Endodermal cell (in vitro differentiated cells): ENCODE measurements at regions not wholly inside any gene's neighbourhood (a gene's known extent, or its start where the extent isn't known, plus 50 kb on each side); places are given as distances from the start of the nearest gene placed in this dataset.

ENCODE experiments used
- DNase-seq: peaks from one replicate; pipeline ENCODE4 v3.0.0-alpha.2; 2017
- H3K27ac ChIP-seq: 2 replicates; pipeline ENCODE4 v1.5.1; 2013; ENCODE audit warnings: mild to moderate bottlenecking, low read depth, low read length, moderate library complexity
- H3K27me3 ChIP-seq: 2 replicates; pipeline ENCODE4 v1.6.1; 2013; ENCODE audit warnings: mild to moderate bottlenecking, low read length, moderate library complexity; ENCODE audit not compliant: insufficient read depth, control insufficient read depth, poor library complexity, severe bottlenecking
- H3K36me3 ChIP-seq: 2 replicates; pipeline ENCODE4 v1.7.0; 2013; ENCODE audit warnings: mild to moderate bottlenecking, low read length, moderate library complexity; ENCODE audit not compliant: control insufficient read depth, insufficient read depth
- H3K4me1 ChIP-seq: one replicate; pipeline ENCODE4 v1.7.0; 2013; ENCODE audit warnings: low read length; ENCODE audit not compliant: control insufficient read depth, insufficient read depth
- H3K4me3 ChIP-seq: 2 replicates; pipeline ENCODE4 v1.5.1; 2013; ENCODE audit warnings: mild to moderate bottlenecking, low read length, moderate library complexity
- H3K9ac ChIP-seq: 2 replicates; pipeline ENCODE4 v1.6.1; 2013; ENCODE audit warnings: mild to moderate bottlenecking, low read length, moderate library complexity; ENCODE audit not compliant: poor library complexity, severe bottlenecking; ENCODE audit errors: extremely low read depth
- H3K9me3 ChIP-seq: 2 replicates; pipeline ENCODE4 v1.6.1; 2013; ENCODE audit warnings: mild to moderate bottlenecking, low read length, moderate library complexity; ENCODE audit not compliant: control insufficient read depth
- H3K27ac Mint-ChIP-seq: 2 replicates; pipeline ENCODE4 v1.8.0; 2020; ENCODE audit warnings: mixed read lengths
- H3K27me3 Mint-ChIP-seq: 2 replicates; pipeline ENCODE4 v1.8.0; 2021; ENCODE audit warnings: mild to moderate bottlenecking, mixed read lengths; ENCODE audit not compliant: insufficient read depth
- H3K36me3 Mint-ChIP-seq: 2 replicates; pipeline ENCODE4 v1.8.0; 2020; ENCODE audit warnings: low read depth, mixed read lengths
- H3K4me1 Mint-ChIP-seq: 2 replicates; pipeline ENCODE4 v1.8.0; 2020; ENCODE audit warnings: mixed read lengths
- H3K4me3 Mint-ChIP-seq: 2 replicates; pipeline ENCODE4 v1.8.0; 2020; ENCODE audit warnings: mild to moderate bottlenecking, moderate library complexity, mixed read lengths
- H3K9me3 Mint-ChIP-seq: 2 replicates; pipeline ENCODE4 v1.8.0; 2020; ENCODE audit warnings: mild to moderate bottlenecking, mixed read lengths
- WGBS, 2 experiments: methylation state at CpG; one replicate each; pipeline versions ENCODE4 v1.1.5 to v1.1.7; 2013; ENCODE audit warnings: missing lambda C conversion rate in 2 of 2, mixed read lengths in 1 of 2; ENCODE audit not compliant: insufficient coverage in 1 of 2, insufficient read length in 1 of 2; 5-methylcytosine and 5-hydroxymethylcytosine counted together
- TF ChIP-seq, protein P1 (sequence below): fragments of 200-600 bp; sonication (generic); conservative IDR thresholded peaks from 2 replicates; pipeline ENCODE4 v1.5.0; 2021; ENCODE audit warnings: antibody characterized with exemption, mild to moderate bottlenecking

- Mint-ChIP-seq H3K4me1 (no peaks in the 10 kb centered on the region), H3K27me3 (no peaks in the 10 kb centered on the region), H3K36me3 (no peaks in the 10 kb centered on the region), H3K4me3 (no peak overlapping the region), H3K27ac (no peak overlapping the region), H3K9me3 (peaks cover 4% of the 10 kb centered on the region)
- H3K27ac ChIP-seq, result no peak overlapping the region
- H3K4me1 ChIP-seq, result no peaks in the 10 kb centered on the region
- no peaks in the 10 kb centered on the region for H3K9me3 ChIP-seq
- TF ChIP-seq, protein P1, sequence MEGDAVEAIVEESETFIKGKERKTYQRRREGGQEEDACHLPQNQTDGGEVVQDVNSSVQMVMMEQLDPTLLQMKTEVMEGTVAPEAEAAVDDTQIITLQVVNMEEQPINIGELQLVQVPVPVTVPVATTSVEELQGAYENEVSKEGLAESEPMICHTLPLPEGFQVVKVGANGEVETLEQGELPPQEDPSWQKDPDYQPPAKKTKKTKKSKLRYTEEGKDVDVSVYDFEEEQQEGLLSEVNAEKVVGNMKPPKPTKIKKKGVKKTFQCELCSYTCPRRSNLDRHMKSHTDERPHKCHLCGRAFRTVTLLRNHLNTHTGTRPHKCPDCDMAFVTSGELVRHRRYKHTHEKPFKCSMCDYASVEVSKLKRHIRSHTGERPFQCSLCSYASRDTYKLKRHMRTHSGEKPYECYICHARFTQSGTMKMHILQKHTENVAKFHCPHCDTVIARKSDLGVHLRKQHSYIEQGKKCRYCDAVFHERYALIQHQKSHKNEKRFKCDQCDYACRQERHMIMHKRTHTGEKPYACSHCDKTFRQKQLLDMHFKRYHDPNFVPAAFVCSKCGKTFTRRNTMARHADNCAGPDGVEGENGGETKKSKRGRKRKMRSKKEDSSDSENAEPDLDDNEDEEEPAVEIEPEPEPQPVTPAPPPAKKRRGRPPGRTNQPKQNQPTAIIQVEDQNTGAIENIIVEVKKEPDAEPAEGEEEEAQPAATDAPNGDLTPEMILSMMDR, result no peak
- H3K4me3 ChIP-seq, result no peak overlapping the region
- 90 to 94% methylated on average over 3 to 4 of the region's 4 CpGs for WGBS, 2 experiments
- H3K9ac ChIP-seq, result no peak overlapping the region
- H3K36me3 ChIP-seq, result no peaks in the 10 kb centered on the region
- no peaks in the 10 kb centered on the region for H3K27me3 ChIP-seq
- DNase-seq, result no peak
Measured at GRCh38 chr10:1894912-1895311, 157.6 kb upstream of the ADARB2 start.

DNA sequence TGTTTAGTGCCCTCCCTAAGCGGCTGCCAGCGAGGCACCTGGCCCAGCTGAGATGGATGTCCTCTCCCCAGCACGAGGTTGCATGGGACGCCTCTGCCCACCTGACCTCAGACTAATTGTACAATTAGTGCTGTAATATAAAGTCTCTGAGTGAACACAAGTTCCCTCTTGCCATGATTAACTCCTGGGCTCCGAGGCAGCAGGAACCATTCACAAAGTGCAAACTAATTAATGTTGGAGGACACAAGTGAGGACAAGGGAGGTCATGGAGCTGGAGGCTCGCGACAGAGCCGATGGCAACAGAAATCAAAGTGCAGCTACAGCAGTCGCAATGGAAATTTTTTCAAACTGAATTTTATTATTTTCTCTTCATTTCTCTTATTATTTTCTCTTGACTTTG is 156.6 kb upstream of the ADARB2 start:
- Histone ChIP-seq H3K27ac (no peak overlapping the region), H3K9me3 (no peaks in the 10 kb centered on the region), H3K4me3 (no peak overlapping the region), H3K4me1 (no peaks in the 10 kb centered on the region), H3K36me3 (no peaks in the 10 kb centered on the region), H3K9ac (no peak overlapping the region), H3K27me3 (no peaks in the 10 kb centered on the region)
- no peak overlapping the region for H3K4me3 Mint-ChIP-seq
- TF ChIP-seq, protein P1, result no peak
- no peaks in the 10 kb centered on the region for H3K4me1 Mint-ChIP-seq
- no peak overlapping the region for H3K27ac Mint-ChIP-seq
- WGBS, 2 experiments, result 89% methylated on average over 1 to 9 of the region's 9 CpGs
- no peaks in the 10 kb centered on the region for H3K36me3 Mint-ChIP-seq
- no peaks in the 10 kb centered on the region for H3K27me3 Mint-ChIP-seq
- DNase-seq, result no peak
- no peaks in the 10 kb centered on the region for H3K9me3 Mint-ChIP-seq

DNA sequence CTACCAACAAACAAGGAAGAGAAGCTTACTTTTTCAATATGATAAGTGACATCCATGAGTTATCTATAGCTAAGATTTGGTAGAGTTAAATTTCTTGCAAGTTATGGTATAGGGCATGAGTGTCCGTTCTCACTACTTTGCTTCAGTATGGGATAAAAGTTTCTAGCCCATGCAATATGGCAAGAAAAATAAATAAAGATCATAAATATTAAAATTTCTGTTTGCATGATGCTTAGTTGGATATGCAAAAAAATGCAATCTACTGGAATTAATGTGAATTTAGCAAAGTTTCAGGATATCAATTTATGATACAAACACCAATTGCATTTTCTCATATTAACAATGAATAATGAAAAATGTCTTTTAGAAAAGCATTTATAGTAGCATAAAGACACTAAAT is 148.7 kb upstream of the ADARB2 start:
- Mint-ChIP-seq H3K36me3 (no peaks in the 10 kb centered on the region), H3K27ac (no peak overlapping the region), H3K27me3 (no peaks in the 10 kb centered on the region), H3K9me3 (peaks cover 18% of the 10 kb centered on the region), H3K4me3 (no peak overlapping the region), H3K4me1 (no peaks in the 10 kb centered on the region)
- H3K4me1 ChIP-seq, result no peaks in the 10 kb centered on the region
- TF ChIP-seq, protein P1, result no peak
- 86 to 100% methylated on average over 1 of the region's 1 CpG for WGBS, 2 experiments
- DNase-seq, result no peak
- no peak overlapping the region for H3K27ac ChIP-seq
- no peaks in the 10 kb centered on the region for H3K27me3 ChIP-seq
- peaks cover 10% of the 10 kb centered on the region for H3K9me3 ChIP-seq
- no peaks in the 10 kb centered on the region for H3K36me3 ChIP-seq
- H3K4me3 ChIP-seq, result no peak overlapping the region
- H3K9ac ChIP-seq, result no peak overlapping the region
